ENCODE measurements at regions not wholly inside any gene's neighbourhood (a gene's known extent, or its start where the extent isn't known, plus 50 kb on each side); places are given as distances from the start of the nearest gene placed in this dataset.
"Not testable (repeated sequence)": the region's sequence is repeated elsewhere in the genome, so short reads cannot be mapped to it uniquely, and the experiment has no call there.

GRCh38 chr6:139882977-139883728 is 508.7 kb upstream of the CITED2 start:
- no peak for DNase-seq (ENCODE audit: low read depth in 1 of 2, low spot score in 1 of 2)

- DNase-seq (ENCODE audit: low read depth in 1 of 2, low spot score in 1 of 2) = no peak
These were observed 507.8 kb upstream of the CITED2 start for GRCh38 chr6:139882234-139882633.

DNA sequence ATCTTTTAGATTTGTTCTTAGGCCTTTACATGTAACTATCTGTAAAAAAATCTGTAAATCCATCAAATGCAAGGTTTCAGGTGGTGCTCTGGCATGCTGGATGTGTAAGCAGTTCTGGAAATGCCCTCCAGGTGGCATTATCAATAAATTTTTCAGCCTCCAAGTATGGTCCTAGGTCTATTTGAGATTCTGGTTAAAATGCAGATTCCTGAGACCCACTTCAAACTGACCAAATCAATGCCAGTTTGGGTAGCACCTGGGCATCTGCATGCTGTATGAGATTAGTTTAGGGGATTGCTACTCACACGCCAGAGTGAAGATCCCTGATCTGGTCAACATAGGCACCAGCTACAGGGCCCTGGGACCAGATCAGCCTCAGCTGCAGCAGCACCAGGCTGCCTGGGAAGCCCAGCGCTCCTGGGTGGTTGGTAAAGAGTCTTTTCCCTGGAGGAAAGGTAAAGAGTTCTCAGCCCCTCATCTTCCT is 507.3 kb upstream of the CITED2 start:
- DNase-seq (ENCODE audit: low read depth in 1 of 2, low spot score in 1 of 2) = peak in 1 of 2 donors; percentile 0

DNA sequence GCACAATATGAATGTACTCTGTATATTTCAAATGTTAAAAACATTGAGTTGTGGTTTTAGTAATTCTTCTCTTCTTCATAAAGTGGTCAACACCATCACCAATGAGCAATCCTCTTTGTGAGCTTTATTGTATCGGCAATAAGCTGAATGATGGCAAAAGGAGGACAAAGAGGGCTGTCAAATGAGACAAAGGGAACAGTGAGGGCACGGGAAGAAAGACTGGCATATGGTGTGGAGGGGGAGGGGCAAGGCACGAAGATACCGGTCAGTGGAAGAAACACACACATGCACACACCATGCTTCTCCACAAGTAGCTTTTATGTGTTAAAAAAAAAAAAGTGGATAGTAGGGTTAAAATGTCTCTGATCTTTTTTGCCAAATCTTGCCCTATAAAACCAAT is 506.8 kb upstream of the CITED2 start:
- DNase-seq (ENCODE audit: low read depth in 1 of 2, low spot score in 1 of 2) = no peak

DNA sequence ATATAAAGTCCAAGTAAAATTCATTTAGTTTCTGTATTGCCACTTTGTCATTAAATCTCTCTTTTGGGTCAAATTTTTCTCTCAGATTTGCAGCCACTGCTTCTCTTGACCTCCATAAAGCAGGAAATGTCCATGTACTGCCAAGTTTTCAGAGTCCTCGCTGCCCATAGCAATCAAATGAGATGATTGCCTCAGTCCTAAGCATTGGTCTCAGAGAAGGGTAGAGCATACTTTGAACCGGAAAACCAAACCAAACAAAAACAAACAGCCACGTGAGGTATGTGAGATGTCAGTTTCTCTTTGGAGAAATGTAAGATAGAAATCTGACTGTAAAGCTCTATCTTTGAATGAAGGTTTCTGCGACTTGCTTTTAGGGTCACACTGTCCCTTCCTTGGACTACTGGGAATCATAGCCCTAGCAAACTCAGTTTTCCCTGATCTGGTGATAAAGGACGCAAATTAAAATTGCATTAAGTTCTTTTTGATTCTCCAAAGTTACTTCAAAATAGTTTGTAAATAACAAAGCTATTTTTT is 505.4 kb upstream of the CITED2 start:
- DNase-seq (ENCODE audit: low read depth in 1 of 2, low spot score in 1 of 2) = no peak

GRCh38 chr6:139879241-139879640 is 504.8 kb upstream of the CITED2 start:
- not testable (repeated sequence) for DNase-seq (ENCODE audit: low read depth in 1 of 2, low spot score in 1 of 2)

DNA sequence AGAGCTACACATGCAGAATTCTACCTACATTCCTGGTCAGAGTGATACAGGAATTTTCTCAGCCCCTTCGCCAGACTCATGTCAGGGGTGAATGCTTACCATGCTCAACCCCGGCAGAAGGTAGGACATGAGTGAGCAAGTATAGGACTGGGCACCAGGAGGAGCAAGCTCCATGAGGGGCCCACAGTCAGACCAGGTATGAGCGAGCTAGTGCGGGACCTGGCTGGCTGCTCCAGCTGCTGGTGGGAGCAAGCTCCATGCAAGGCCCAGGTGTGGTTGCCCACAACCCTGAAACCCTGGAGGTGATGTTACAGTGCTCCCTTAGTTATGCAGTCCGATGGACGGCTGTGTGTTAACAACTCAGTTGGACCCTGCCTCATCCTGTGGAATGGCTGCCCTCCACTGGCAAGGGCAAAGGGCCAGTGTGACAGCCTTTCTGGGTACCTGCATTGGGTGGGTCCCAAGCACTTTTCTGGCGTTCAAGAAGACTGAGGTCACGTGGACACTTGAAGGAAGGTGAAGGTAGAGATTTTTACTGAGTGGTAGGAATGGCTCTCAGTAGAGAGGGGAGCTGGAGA is 503.5 kb upstream of the CITED2 start:
- no peak for DNase-seq (ENCODE audit: low read depth in 1 of 2, low spot score in 1 of 2)

GRCh38 chr6:139872665-139873064 is 498.2 kb upstream of the CITED2 start:
- DNase-seq (ENCODE audit: low read depth in 1 of 2, low spot score in 1 of 2) = no peak

DNA sequence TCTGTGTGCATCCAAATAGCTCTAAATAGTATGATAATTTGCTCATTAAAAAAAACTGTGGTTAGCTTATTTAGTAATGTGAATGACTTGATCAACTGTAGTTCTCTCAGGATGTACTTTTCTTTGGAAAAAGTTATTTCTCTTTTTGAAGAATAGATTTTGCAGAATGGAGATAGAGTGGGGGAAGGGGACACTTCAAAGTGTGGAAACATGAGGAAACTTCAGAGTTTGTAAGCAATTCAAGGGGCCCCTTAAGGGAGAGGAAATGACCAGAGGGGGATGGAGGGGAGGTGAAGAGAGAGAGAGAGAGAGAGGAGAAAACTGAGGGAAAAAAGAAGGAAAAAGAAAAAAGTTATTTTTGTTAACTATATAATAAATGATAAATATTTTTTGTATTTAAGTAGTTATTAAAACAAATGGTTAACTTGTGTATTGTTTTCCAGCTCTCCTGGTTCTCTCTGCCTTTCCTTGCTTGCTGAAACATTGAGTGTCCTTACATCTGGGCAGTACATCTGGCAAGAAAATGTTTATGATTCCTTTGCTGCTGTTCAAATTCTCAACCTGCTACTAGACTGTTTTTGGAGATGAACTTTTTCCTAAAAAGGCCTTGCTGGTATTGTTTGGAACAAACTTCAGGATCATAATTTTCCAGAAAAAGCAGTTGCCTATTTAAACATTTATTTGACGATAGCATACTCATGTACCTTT is 497.5 kb upstream of the CITED2 start:
- no peak for DNase-seq (ENCODE audit: low read depth in 1 of 2, low spot score in 1 of 2)

- DNase-seq (ENCODE audit: low read depth in 1 of 2, low spot score in 1 of 2) = no peak
These were observed 496.8 kb upstream of the CITED2 start for GRCh38 chr6:139871165-139871710.

DNA sequence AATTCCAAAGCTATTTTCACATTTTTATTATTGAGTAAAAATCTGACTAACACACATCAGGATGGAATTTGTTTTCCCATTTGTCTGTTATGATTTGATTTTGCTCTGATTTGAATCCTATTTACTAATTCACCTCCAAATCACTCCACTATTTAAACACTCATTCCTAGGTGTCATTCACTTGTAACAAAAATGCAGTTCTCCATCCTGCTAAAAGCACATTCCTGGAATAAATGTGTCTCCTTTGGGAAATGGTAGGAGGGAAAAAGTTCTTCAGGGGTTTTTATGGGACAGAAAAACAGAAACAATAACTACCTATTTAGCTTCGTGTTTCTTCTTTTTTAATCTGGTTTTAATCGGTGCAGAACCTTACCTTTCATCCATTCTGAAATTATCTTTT is 494.1 kb upstream of the CITED2 start:
- DNase-seq (ENCODE audit: low read depth in 1 of 2, low spot score in 1 of 2) = no peak

DNA sequence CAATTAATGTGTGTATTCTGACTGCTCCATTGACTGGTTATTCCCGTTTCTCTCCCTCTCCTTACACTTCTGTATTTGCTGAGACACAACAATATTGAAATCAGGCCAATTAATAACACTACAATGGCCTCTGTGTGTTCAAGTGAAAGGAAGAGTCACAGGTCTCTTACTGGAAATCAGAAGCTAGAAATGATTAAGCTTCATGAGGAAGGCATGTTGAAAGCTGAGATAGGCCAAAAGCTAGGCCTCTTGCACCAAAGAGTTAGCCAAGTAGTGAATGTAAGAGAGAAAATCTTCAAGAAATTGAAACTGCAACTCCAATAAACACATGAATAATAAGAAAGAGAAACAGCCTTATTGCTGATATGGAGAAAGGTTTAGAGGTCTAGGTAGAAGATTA is 489.5 kb upstream of the CITED2 start:
- DNase-seq (ENCODE audit: low read depth in 1 of 2, low spot score in 1 of 2) = no peak

DNA sequence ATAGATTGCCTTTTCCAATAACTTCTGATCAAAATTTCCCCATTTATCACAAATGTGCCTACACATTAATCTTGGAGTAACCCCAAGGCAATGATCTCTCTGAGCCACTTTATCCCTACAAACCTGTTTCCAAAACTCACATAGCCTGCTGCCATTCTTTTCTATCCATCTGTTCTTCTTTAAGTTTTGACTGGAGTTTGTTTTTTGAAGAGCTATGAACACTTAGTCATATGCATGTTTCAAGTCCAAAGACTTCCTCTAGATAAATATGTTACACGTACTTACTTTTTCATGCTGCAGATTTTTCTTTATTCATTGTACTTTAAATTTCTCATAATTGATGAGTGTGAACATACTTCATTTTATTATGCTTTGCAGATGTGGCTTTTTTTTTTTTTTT is 488.9 kb upstream of the CITED2 start:
- no peak for DNase-seq (ENCODE audit: low read depth in 1 of 2, low spot score in 1 of 2)

DNA sequence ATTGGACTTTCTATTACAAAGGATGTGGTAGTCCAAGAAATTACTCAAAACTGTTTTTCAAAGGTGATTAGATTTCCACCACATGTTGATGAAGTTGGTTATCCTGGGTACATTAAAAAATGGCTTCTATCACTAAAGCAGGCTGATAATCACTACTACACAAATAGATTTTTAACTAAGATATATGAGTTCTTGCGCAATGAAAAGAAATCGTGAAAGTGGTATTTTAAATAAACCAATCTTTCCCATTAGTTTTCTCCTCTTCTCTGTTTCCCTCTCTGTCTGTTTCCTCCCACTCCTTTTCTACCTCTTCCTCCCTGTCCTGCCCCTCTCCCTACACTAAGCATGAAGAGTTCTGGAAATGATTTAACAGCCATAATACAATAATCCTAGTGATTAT is 487.9 kb upstream of the CITED2 start:
- DNase-seq (ENCODE audit: low read depth in 1 of 2, low spot score in 1 of 2) = no peak

GRCh38 chr6:139860203-139860602 is 485.8 kb upstream of the CITED2 start:
- DNase-seq (ENCODE audit: low read depth in 1 of 2, low spot score in 1 of 2) = no peak

DNA sequence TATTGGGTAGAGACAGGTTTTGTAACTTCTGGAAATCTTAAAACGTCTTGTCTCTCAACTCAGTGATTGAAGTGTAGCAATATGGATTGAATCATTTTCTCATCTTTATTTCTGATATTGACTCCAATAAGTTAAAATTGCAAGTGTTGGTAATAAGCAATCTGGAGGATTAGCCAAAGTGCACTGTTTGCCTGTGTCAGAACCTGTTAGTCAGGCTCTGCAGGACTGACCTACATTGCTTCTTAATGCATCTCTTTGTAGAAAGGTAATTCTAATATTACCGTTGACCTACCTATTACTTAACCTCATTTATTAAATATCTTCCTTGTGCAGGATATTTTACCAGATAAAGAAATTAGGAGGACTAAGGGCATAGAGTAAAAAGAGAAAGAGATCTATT is 484.0 kb upstream of the CITED2 start:
- no peak for DNase-seq (ENCODE audit: low read depth in 1 of 2, low spot score in 1 of 2)

GRCh38 chr6:139857143-139857542 is 482.7 kb upstream of the CITED2 start:
- no peak for DNase-seq (ENCODE audit: low read depth in 1 of 2, low spot score in 1 of 2)

DNA sequence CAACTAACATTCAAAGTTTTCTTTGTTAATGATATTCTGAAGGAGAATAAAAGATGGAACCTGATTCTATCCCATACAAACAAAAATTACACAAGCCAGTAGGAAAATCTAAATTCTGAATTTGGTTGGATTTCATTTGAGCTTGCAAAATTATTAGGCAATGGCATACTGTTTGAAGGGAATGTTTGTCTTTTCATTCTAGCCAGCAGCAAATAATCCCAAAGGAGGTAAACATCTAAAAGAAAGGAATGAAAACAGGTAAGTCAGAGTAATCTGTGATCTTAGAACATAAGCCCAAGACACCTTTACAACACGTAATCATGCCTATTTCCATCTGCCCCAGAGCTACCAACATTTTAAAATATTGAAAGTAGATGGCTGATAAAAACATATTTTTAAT is 482.1 kb upstream of the CITED2 start:
- no peak for DNase-seq (ENCODE audit: low read depth in 1 of 2, low spot score in 1 of 2)

GRCh38 chr6:139855671-139856311 is 481.3 kb upstream of the CITED2 start:
- DNase-seq (ENCODE audit: low read depth in 1 of 2, low spot score in 1 of 2) = no peak

- DNase-seq (ENCODE audit: low read depth in 1 of 2, low spot score in 1 of 2) = no peak
These were observed 479.0 kb upstream of the CITED2 start for GRCh38 chr6:139853302-139853992.

Measured in activated CD4-positive, alpha-beta T cell treated with anti-CD3 and anti-CD28 coated beads, Interleukin-2, amount 50 U/mL, for 24 hours (primary cell).